HCT116 (cell line): ENCODE measurements at regions not wholly inside any gene's neighbourhood (a gene's known extent, or its start where the extent isn't known, plus 50 kb on each side); places are given as distances from the start of the nearest gene placed in this dataset.

Source experiments
- POLR2A ChIP-seq: IDR thresholded peaks from 2 replicates; pipeline ENCODE4 v1.7.0; 2011; ENCODE audit warnings: borderline replicate concordance; ENCODE audit not compliant: insufficient read depth, insufficient read length; ENCODE audit errors: extremely low read depth
- POLR2AphosphoS5 ChIP-seq: IDR thresholded peaks from 2 replicates; pipeline ENCODE4 v1.6.1; 2011; ENCODE audit warnings: mild to moderate bottlenecking, low read depth, low read length, moderate library complexity
- TF ChIP-seq, protein P1 (sequence below), 3 experiments: fragments of 200-600 bp in 1 of 3; sonication (generic) in 1 of 3; IDR thresholded peaks in 2 of 3; conservative IDR thresholded peaks in 1 of 3; 2 replicates each; pipeline ENCODE4 v1.5.1; 2012 to 2017; ENCODE audit warnings: low read depth in 2 of 3, low read length in 2 of 3, antibody characterized with exemption in 1 of 3, borderline replicate concordance in 1 of 3, control low read depth in 1 of 3, mild to moderate bottlenecking in 1 of 3, mixed read lengths in 1 of 3, mixed run types in 1 of 3, moderate library complexity in 1 of 3; ENCODE audit not compliant: insufficient read depth in 1 of 3

DNA sequence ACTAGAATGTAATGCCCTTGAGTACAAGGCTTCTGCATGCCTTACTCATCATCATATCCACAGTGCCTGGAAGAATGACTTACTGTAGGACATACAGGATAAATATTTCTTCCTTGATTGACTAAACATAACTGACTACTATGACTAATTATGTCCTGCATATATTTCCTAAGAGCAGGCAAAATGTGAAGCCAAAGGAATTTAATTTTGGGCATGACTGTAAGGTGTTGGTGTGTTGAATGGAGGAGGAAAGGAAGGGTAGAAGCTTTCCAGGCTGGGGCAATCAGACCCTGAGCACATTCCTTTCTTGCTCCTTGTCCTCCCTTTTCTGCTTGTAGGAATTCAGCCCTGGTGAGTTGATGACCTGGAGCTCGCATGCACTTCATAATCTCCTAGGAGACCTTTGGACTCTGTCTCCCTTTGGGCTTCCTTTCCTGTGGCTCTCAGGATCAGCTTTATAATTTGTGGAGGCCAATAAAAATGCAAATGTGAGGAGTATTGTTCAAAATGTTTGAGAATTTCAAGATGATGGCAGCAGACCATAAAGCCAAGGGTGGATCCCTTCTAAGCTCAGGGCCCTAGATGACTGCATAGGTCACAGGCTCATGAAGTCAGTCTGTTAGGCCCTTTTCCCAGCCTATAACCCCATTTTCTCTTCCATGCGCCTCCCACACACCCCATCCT is 174.0 kb downstream of the HMHB1 start:
- TF ChIP-seq POLR2A = no peak
- TF ChIP-seq, protein P1, sequence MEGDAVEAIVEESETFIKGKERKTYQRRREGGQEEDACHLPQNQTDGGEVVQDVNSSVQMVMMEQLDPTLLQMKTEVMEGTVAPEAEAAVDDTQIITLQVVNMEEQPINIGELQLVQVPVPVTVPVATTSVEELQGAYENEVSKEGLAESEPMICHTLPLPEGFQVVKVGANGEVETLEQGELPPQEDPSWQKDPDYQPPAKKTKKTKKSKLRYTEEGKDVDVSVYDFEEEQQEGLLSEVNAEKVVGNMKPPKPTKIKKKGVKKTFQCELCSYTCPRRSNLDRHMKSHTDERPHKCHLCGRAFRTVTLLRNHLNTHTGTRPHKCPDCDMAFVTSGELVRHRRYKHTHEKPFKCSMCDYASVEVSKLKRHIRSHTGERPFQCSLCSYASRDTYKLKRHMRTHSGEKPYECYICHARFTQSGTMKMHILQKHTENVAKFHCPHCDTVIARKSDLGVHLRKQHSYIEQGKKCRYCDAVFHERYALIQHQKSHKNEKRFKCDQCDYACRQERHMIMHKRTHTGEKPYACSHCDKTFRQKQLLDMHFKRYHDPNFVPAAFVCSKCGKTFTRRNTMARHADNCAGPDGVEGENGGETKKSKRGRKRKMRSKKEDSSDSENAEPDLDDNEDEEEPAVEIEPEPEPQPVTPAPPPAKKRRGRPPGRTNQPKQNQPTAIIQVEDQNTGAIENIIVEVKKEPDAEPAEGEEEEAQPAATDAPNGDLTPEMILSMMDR (IDR thresholded peaks at IDR 0.05 in 2 of 3, conservative IDR thresholded peaks at IDR 0.05 in 1 of 3; ENCODE audit: borderline replicate concordance in 1 of 3, insufficient read depth in 1 of 3, low read depth in 2 of 3, low read length in 2 of 3) = no peak
- no peak for TF ChIP-seq POLR2AphosphoS5
